ENCODE measurements at regions not wholly inside any gene's neighbourhood (a gene's known extent, or its start where the extent isn't known, plus 50 kb on each side); places are given as distances from the start of the nearest gene placed in this dataset.

- H3K27ac Mint-ChIP-seq = no peak overlapping the region
- ChIA-PET POLR2A (no interaction called here), CTCF (no interaction called here)
- peaks cover 12% of the 10 kb centered on the region for H3K9me3 Mint-ChIP-seq
- no peaks in the 10 kb centered on the region for H3K36me3 Mint-ChIP-seq (ENCODE audit: low read depth)
- TF ChIP-seq, protein P1, sequence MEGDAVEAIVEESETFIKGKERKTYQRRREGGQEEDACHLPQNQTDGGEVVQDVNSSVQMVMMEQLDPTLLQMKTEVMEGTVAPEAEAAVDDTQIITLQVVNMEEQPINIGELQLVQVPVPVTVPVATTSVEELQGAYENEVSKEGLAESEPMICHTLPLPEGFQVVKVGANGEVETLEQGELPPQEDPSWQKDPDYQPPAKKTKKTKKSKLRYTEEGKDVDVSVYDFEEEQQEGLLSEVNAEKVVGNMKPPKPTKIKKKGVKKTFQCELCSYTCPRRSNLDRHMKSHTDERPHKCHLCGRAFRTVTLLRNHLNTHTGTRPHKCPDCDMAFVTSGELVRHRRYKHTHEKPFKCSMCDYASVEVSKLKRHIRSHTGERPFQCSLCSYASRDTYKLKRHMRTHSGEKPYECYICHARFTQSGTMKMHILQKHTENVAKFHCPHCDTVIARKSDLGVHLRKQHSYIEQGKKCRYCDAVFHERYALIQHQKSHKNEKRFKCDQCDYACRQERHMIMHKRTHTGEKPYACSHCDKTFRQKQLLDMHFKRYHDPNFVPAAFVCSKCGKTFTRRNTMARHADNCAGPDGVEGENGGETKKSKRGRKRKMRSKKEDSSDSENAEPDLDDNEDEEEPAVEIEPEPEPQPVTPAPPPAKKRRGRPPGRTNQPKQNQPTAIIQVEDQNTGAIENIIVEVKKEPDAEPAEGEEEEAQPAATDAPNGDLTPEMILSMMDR (IDR thresholded peaks at IDR 0.05) = no peak
- no peaks in the 10 kb centered on the region for H3K27me3 Mint-ChIP-seq
- no peaks in the 10 kb centered on the region for H3K4me1 ChIP-seq (ENCODE audit: insufficient read depth, low read length)
- intact Hi-C loops (cut with DNase I, micrococcal nuclease) = no loop called here
- H3K4me3 ChIP-seq (ENCODE audit: low read length) = no peak overlapping the region
- no peak overlapping the region for H3K27ac ChIP-seq (ENCODE audit: low read depth in 1 of 2, low read length in 2 of 2)
- ATAC-seq (ENCODE audit: poor library complexity) (no peak), DNase-seq (no peak)
- H3K27me3 ChIP-seq (ENCODE audit: control insufficient read depth in 1 of 2, insufficient read depth in 2 of 2, low read length in 2 of 2) = peaks cover 0 to 5% of the 10 kb centered on the region in 2 experiments
- no peak overlapping the region for H3K4me3 Mint-ChIP-seq
- H3K4me1 Mint-ChIP-seq (ENCODE audit: low read depth) = no peaks in the 10 kb centered on the region
- H3K9me3 ChIP-seq (ENCODE audit: control insufficient read depth in 1 of 2, insufficient read depth in 1 of 2, low read length in 2 of 2) = peaks cover 0 to 3% of the 10 kb centered on the region in 2 experiments
- H3K36me3 ChIP-seq (ENCODE audit: insufficient read depth, low read length) = no peaks in the 10 kb centered on the region
Observed at GRCh38 chrX:40405399-40405798, 175.4 kb upstream of the ATP6AP2 start.

DNA sequence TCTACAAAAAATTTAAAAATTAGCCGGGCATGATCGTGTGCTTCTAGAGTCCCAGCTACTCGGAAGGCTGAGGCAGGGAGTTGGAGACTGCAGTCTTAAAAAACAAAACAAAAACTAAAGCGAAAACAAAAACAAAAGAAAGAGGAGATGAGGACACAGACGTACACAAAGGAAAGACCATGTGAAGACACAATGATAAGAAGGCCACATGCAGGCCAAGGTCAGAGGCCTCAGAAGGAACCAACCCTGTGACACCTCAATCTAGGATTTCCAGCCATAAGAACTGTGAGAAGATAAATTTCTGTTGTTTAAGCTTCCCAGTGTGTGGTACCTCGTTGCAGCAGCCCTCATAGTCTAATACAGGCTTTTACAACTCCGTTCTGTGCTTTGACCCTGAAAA, 177.0 kb upstream of the ATP6AP2 start:
- H3K27me3 Mint-ChIP-seq = no peaks in the 10 kb centered on the region
- CTCF ChIA-PET = no interaction called here
- H3K4me3 Mint-ChIP-seq = no peak overlapping the region
- POLR2A ChIA-PET = no interaction called here
- peaks cover 7% of the 10 kb centered on the region for H3K9me3 Mint-ChIP-seq
- Histone ChIP-seq H3K4me1 (ENCODE audit: insufficient read depth, low read length) (no peaks in the 10 kb centered on the region), H3K27ac (ENCODE audit: low read depth in 1 of 2, low read length in 2 of 2) (no peak overlapping the region), H3K4me3 (ENCODE audit: low read length) (no peak overlapping the region), H3K36me3 (ENCODE audit: insufficient read depth, low read length) (no peaks in the 10 kb centered on the region), H3K9me3 (ENCODE audit: control insufficient read depth in 1 of 2, insufficient read depth in 1 of 2, low read length in 2 of 2) (no peaks in the 10 kb centered on the region), H3K27me3 (ENCODE audit: control insufficient read depth in 1 of 2, insufficient read depth in 2 of 2, low read length in 2 of 2) (peaks cover 0 to 5% of the 10 kb centered on the region in 2 experiments)
- no peaks in the 10 kb centered on the region for H3K4me1 Mint-ChIP-seq (ENCODE audit: low read depth)
- DNase-seq (no peak), ATAC-seq (ENCODE audit: poor library complexity) (no peak)
- intact Hi-C loops (cut with DNase I, micrococcal nuclease) = no loop called here
- TF ChIP-seq, protein P1 (IDR thresholded peaks at IDR 0.05) = no peak
- H3K27ac Mint-ChIP-seq = no peak overlapping the region
- no peaks in the 10 kb centered on the region for H3K36me3 Mint-ChIP-seq (ENCODE audit: low read depth)

GRCh38 chrX:40402831-40403533, 177.8 kb upstream of the ATP6AP2 start:
- H3K27ac ChIP-seq (ENCODE audit: low read depth in 1 of 2, low read length in 2 of 2) = no peak overlapping the region
- ChIA-PET CTCF (interaction anchor here (1.2 kb wide), 1 partner anchor 19 kb away, joined by 3 read pairs; no protein-coding TSS in a partner anchor), POLR2A (no interaction called here)
- Mint-ChIP-seq H3K27ac (no peak overlapping the region), H3K27me3 (no peaks in the 10 kb centered on the region), H3K9me3 (peaks cover under 1% of the 10 kb centered on the region), H3K4me1 (ENCODE audit: low read depth) (no peaks in the 10 kb centered on the region), H3K36me3 (ENCODE audit: low read depth) (no peaks in the 10 kb centered on the region), H3K4me3 (no peak overlapping the region)
- H3K27me3 ChIP-seq (ENCODE audit: control insufficient read depth in 1 of 2, insufficient read depth in 2 of 2, low read length in 2 of 2) = peaks cover 0 to 5% of the 10 kb centered on the region in 2 experiments
- no peaks in the 10 kb centered on the region for H3K36me3 ChIP-seq (ENCODE audit: insufficient read depth, low read length)
- H3K4me3 ChIP-seq (ENCODE audit: low read length) = no peak overlapping the region
- ATAC-seq (ENCODE audit: poor library complexity) (no peak), DNase-seq (peak in 2 of 14 experiments; percentile 14 to 22)
- TF ChIP-seq, protein P1 (IDR thresholded peaks at IDR 0.05) = no peak
- no peaks in the 10 kb centered on the region for H3K9me3 ChIP-seq (ENCODE audit: control insufficient read depth in 1 of 2, insufficient read depth in 1 of 2, low read length in 2 of 2)
- H3K4me1 ChIP-seq (ENCODE audit: insufficient read depth, low read length) = no peaks in the 10 kb centered on the region
- intact Hi-C loops (cut with DNase I, micrococcal nuclease) = no loop called here
